Renal pelvis (tissue), 1 donor: ENCODE measurements at regions not wholly inside any gene's neighbourhood (a gene's known extent, or its start where the extent isn't known, plus 50 kb on each side); places are given as distances from the start of the nearest gene placed in this dataset.

Source experiments
- DNase-seq: peaks from one replicate; pipeline ENCODE4 v3.0.0-alpha.2; 2013

DNA sequence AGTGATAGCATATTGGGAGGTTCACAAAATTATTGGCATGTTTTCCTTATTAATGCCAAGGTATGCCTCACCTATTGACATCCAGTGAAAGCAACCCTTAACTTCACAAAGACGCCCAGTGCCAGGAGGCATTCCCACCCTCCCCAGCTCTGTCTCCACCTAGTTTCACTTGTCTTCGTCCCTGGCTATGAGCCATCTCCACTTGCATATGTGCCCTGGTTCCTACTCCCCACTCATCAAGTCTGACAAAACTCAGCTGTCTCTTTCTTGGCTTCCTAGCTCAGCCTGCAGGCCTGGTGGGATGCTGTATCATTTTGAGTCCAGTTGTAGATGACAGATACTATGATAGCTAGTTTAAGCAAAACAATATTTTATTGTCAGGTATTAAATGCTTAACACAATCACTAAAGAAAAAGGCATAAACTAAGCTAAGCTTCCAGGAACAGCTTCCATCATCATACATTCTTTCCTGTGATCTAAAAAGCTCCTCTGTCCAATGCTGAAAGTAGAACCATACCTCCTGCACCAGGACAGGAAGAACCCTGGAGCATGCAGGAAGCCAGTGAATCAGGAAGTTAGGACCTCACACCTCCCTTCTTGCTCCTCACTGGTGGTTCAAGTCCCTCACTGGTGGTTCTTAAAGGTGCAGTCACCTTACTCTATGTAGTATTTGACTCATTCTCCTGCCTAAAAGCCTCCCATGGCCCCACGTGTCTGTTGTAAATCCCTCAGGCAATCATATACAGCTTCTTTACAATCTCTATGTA lies 410.3 kb upstream of the RASGEF1B start:
- no peak for DNase-seq

DNA sequence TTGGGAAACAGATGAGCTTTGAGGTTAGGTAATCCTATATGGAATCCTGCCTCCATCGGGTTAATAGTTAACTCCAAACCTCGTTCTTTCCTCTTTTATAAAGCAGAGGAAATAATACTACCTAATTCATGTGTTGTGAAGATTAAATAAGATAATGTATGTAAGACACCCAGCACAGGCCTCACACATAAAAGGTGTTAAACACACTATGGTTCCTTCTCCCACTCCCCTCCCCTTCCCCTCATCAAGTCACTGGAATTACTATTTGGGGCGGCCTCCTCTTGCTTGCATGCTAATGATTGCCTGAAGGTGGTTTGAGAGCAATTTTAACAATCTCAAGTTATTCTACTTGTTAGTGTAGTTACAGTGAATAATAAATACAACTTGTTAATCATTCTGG lies 404.4 kb upstream of the RASGEF1B start:
- DNase-seq: peak; percentile 27

DNA sequence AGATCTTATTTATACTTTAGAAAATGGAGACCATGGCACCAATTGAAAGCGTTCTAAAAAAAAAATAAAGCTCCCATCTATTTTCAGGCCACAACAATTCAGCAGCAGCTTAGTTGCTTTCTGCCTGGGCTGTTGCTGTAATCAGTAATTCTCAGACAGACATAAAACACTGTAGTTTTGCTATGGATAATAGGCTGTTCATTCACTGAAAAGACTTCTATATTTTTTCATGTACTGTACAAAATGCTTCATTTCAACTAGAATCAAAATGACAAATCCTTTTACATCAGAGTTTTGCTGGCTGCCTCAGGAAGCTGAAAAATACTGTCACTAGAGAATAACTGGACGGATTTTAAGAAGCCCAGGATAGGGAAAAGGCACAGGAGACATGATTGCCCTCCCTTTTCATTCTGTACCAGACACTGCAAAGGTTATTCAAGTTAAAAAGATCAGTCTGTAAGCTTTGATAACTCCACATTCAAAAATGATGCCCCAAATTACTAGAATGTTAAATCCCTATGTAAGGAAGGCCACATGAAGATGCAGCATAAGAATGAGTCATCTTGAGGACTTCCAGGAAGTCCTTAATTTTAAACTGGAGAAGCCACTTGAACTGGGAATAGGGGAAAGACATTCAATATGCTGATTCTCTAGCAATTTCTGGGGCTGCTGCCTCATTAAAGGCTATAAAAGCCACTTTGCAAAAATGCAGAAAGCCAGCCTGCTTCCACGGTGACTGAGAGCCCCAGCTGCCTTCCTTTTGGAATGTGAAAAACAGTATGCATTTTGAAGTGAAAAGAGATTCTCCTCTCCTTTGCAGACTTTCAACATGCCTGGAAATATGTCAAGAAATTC lies 403.2 kb upstream of the RASGEF1B start:
- DNase-seq: no peak

DNA sequence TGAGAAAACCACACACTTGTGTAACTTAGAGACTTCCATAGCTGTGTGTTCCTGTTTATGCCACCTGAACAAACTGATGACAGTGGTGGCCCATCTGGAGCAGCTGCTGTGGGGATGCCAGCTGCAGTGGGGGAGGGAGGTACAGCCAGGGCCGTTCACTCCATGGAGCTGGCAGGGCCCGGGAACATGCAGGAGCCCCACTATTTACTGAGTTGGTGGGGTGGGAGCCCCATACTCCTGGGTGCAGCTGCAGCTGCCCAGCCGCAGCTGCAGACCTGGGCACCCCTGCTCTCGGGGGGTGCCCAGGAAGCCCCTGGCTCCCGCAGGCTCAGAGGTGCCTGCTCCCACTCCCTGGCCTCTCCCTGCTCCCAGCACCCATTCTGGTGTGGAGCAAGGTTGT lies 398.6 kb upstream of the RASGEF1B start:
- no peak for DNase-seq

DNA sequence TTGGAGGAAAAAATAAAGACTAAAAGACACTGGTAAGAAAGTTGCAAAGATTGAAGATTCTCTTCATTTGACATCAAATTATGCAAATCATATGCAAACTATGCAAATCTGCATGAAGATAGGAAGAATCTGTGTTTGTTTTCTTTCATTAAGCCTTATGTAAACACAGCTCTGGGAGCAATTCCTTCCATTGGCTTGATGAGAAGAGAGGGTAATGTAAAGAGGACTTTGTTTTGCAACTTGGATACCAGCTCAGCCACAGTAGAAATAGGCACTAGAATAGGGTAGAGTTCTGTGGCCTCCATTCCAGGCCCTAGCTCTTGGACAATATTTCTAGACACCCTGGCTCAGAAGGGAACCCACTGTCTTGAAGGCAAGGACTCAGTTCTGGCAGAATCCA lies 388.4 kb upstream of the RASGEF1B start:
- no peak for DNase-seq

DNA sequence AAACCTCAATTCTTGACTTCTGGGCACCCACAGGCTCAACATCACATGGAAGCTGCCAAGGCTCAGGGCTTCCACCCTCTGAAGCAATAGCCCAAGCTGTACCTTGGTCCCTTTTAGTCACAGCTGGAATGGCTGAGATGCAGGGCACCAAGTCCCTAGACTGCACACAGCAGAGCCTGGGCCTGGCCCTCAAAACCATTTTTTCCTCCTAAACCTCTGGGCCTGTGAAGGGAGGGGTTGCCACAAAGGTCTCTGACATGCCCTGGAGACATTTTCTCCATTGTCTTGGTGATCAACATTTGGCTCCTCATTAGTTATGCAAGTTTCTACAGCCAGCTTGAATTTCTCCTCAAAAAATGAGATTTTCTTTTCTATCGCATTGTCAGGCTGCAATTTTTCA lies 382.7 kb upstream of the RASGEF1B start:
- DNase-seq: no peak

DNA sequence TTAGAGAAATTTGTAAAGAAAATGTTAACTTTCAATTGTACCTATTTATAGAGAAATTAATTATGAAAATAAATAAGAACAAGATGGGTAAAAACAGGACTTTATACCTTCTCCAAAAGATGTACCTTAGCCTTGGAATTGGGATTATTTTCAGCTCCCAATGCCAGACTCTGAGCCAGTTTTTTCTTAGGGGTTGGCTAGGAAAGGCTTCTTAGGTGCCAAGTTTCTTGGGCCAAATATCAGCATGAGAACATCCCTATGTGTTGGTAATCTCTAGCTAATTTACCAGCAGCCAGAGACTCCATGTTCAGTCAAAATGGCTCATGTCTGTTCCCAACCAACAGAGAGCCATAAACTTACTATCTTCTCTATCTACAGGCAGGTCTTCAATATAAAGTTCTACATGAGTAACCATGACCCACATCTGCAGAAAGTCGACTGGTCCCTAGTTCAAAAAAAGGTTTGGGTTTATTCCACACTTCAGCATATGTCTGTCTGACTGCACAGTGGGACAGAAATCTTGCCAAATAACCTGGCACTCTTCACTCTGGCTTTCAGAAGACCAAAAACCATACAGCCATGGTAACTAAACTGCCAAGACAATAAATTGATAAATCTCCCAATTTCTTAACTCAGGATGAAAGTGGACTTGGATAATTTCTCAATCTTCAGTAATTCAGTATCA lies 380.5 kb upstream of the RASGEF1B start:
- DNase-seq: no peak

DNA sequence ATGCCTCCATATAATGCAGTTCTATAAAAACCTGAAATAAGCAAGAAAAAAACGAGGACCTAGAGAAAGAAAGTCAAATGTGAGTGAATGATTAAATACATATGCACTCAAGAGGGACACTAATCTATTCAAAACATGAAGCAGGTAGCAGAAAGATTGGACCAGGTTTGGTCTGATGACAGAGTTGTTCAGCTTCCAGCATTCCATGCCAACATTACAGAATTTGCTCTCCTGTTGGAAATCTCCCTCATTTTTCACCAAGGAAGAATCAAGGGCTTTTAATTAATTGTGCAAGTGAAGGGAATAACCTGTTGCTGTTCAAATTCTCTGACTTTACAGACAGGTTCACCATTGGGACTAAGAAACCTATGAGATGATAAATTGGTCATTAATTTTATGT lies 379.0 kb upstream of the RASGEF1B start:
- DNase-seq: no peak

DNA sequence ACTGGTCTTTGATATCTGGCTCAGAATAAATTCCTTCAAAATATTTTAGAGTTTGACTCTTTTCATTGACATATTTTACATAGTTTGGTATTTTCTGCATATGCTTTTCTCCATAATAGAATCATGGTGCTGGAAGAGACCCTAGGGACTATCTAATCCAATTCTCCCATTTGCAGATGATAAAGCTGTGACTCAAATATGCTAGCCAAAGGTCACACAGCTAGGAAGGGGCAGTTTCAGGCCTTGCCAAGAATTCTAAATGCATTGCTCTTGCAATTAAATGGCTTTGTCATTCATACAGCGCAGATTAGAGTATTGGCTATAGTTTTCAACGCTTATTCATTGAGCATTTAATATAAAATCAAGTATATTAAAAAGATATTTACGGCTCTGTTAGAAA lies 374.1 kb upstream of the RASGEF1B start:
- no peak for DNase-seq

DNA sequence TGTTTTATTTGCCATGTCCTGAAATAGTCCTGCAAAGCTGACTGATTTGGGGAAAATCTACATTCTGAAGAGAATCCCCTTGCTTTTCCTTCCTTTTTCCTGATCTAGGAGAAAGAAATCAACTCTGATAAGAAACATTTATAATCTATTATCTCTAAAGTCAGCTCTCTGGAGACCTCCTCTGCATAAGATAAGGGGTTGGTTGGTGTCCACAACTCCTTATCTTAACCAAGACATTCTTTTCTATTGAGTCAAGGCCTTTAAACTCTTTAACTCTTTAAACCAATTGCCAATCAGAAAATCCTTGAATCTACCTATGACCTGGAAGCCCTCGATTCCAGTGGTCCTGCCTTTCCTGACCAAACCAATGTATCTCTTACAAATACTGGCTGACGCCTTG lies 373.6 kb upstream of the RASGEF1B start:
- DNase-seq: no peak

DNA sequence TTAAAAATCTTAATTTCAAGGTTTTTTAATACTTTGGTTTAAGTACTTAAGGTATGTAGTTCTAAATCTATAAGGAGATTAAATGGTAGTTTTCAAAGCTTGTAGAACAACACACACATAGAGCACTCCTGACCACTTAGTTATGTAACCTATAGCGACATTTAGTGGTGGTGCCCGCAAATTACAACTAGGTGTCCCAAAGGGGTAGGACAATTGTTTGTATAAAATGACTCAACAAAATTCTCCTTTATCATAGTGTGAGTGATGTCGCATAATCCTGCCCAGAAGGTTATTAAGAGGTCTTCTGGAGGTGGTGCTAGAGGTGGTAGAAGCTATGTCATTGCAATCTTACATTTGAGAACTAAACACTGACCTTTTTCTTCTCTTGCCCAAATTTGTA lies 373.0 kb upstream of the RASGEF1B start:
- DNase-seq: peak; percentile 69

DNA sequence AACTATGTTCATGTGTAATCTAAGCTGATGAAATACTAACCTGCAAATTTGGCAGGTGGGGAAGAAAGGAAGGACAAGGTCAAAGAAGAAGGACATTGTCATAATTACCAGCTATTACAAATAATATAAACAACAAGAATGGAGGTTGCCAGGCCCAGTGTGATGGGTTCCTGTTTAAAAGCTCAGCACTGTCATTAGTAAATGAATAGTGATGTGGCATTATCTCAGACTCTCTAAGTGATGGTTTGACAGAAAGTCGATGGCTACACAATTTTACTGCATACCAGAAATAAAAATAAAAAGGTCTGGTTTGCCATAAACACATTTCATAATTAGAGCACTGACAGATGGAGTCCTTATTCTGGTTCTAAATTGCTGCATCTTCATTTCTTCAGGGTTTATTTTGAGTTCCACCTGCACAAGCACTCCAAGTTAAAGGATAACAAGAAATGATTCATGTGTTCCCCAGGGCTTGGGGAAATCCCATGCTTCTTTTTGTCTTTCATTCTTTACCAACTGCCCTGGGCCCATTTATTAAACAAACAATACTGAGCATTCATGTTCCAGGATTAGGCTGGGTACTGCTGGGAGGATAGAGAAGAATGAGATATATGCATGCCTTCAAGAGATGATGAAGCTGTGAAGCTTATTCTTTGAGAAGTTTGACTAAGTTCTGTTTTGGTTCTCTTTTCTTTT lies 367.8 kb upstream of the RASGEF1B start:
- DNase-seq: no peak

DNA sequence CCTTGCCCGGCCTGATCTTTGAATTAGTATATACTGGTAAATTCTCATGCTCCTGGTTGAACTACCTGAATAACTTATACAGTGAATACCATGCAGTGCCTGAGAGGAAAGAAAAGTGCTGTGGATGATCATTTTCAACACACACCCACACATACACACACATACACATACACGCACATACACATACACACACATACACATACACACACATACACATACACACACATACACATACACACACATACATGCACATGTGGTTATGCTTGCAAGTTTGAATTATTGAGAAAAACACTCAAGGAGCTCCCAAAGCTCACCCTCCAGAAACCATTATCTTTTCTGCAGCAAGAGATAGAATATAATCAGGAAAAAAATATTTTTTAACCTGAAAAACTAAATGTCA lies 366.9 kb upstream of the RASGEF1B start:
- no peak for DNase-seq

DNA sequence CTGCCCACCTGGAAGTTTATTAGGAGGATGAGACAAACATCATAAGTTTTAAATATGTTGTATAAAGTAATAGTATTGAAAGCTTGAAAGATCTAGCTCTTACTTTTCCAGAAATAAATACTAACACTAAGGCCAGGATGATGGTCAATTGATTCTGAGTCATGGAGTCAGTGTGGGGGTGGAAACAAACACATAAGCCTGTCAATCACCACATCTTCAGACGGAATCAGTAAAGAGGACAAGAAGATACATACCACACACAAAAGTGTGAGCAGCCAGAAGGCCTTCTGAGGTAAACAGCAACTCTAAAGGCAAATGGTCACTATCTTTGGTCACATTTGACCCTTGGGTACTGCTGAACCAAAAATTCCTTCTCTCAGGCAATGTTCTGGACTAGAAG lies 365.0 kb upstream of the RASGEF1B start:
- DNase-seq: no peak

DNA sequence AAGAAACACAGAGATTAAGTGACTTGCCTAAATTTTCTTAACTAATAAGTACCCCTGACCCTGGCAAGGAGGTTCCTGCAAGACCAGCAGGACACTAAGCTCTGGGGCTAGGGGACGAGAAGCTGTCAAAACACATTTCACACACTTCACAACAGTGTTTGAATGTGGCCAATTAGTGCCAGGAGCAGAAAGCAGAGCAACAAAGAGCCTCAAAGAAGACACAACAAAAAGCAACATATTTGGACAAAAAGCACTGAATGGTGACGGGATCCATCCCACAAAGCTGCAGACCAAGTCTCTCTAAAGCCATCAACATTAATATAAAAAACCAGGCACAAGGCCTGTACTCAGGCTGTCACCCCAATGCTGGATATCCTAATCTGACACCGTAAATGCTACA lies 361.9 kb upstream of the RASGEF1B start:
- DNase-seq: no peak

DNA sequence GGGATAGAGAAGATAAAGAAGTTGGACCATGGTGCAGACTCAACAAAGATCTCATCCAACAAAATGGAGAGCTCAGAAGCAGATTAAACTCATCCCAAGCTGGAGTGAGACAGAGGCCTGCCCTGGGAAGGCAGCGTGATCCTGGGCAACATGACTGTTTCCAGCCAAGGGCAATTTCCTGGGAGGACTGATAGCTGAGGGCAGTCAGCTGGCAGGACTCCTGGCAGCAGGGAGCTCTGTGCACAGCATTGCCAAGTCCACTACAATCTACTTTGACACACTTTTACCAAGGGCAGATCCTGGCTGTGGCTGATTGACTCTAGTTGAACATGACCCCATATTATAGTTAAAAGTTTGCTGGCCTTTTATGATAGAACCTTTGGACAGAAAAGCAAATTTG lies 357.3 kb upstream of the RASGEF1B start:
- DNase-seq: no peak

DNA sequence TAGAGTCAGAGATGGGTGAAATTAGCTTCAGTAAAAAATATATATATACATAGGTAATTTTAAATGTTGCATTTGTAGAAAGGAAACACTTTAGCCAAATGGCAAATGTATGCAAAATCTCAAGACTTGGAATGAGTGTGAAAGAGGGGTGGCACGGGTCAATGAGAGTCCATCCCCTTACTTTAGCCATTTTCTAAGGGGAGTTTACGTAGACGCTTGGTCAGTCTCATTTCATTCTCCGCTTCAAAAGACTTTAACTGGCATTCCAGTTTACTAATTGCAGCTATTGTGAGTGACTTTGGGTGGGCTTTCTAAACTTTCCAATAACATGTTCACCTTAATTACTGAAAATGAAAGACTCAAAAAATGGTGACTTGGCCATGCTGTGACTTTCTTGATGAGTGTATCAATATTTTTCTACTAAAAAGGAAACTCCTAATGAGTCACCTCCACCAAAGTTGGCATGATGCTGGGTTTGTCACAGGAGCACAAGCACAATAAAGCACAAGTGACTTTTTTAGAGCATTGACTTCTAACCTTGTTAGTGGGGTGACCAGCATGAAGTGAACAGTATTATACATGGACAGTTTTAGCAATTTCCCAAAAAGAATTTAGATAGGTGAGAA lies 356.0 kb upstream of the RASGEF1B start:
- no peak for DNase-seq

DNA sequence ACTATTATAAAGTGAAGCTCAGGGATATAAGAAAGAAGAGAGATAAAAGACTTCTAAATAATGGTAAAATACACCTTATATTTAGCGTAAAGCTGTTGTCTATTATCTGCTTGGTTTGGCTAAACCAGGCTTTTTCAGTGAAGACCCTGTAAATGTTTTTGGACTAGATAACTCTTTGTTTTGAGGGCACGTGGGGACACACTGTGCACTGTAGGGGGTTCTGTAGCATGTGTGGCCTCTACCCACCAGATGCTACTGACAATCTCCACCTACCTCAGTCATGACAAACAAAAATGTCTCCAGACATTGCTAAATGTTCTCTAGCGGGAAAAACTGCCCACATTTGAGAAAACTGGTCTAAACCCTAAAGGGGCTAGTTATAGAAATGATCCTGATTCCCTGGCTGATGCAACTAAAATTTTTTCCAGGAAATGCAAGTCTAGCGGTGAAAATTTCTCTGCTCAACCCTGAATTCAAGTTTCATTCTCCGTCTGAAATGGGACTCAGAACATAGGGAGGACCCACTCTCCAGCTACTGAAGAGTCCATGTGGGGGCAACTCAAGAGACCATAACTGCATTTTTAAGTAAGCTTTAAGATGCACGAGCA lies 355.2 kb upstream of the RASGEF1B start:
- DNase-seq: no peak

DNA sequence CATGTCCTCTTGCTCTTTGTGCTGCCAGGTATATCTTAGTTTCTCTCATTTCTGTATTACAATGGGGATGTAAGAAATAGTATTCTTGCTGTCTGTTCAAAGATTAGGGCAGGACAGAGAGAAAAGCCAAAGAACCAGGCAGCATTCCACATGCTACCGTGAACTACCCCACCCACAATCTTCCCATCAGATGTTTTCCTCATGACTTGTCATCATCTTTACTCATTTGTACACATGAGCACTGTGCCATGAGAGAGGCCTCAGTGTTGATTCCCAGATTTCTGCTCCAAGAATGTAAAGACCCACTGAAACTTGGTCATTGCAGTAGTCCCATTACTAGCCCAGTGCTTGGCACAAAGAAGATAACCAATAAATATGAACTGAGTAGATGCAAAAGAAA lies 354.6 kb upstream of the RASGEF1B start:
- DNase-seq: no peak

DNA sequence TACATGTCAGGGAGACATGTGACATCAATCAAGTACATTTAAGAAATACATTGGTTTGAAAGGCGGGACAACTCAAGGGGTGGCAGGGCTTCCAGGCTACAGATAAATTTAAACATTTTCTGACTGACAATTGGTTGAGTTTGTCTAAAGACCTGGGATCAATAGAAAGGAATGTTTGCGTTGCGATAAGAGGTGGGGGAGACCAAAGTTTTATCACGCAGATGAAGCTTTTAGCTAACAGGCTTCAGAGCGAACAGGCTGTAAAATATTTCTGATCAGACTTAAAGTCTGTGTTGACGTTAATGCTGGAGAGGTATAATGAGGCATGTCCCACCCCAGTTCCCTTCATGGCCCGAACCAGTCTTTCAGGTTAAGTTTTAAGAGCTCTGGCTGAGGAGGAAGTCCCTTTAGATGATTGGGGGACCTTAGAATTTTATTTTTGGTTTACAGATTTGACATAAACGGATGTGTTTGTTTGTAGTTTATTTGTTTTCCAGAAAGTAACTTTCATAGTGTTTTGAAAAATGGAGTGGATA lies 346.7 kb upstream of the RASGEF1B start:
- no peak for DNase-seq
